ENCODE measurements at regions not wholly inside any gene's neighbourhood (a gene's known extent, or its start where the extent isn't known, plus 50 kb on each side); places are given as distances from the start of the nearest gene placed in this dataset.

DNA sequence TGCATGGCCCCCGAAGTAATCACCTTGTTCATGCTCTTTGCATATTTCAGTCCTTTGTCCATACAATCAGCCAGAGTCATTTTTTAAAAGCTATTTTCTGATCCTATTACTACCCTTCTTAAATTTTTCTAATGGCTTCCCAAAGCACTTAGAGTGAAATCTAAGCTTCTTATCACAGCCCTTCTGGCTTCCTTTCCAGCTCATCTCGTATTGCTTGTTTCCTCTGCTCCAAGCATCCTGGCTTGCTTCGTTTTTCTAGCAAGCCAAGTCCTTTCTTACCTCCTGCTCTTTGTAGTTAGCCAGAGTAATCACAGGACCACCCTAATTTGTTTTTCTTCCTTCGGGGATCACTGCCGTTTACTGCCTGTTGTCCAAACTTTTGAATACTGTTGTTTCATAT, 453.3 kb downstream of the KIF4B start:
- no peaks in the 10 kb centered on the region for H3K4me1 ChIP-seq (ENCODE audit: control insufficient read depth in 1 of 2, insufficient read depth in 2 of 2, low read length in 2 of 2)
- no peaks in the 10 kb centered on the region for H3K36me3 ChIP-seq (ENCODE audit: control insufficient read depth in 1 of 2, insufficient read depth in 2 of 2, low read length in 2 of 2)
- no peak overlapping the region for H3K27ac ChIP-seq (ENCODE audit: low read depth, low read length)
- H3K27me3 ChIP-seq (ENCODE audit: control insufficient read depth in 1 of 2, insufficient read depth in 2 of 2, low read length in 2 of 2): no peaks in the 10 kb centered on the region
- no peak overlapping the region for H3K9ac ChIP-seq (ENCODE audit: low read depth in 1 of 2, low read length in 2 of 2)
- H3K4me3 ChIP-seq (ENCODE audit: low read depth in 1 of 2, low read length in 2 of 2): no peak overlapping the region
- H3K9me3 ChIP-seq (ENCODE audit: control insufficient read depth in 1 of 2, low read length in 2 of 2): no peaks in the 10 kb centered on the region

DNA sequence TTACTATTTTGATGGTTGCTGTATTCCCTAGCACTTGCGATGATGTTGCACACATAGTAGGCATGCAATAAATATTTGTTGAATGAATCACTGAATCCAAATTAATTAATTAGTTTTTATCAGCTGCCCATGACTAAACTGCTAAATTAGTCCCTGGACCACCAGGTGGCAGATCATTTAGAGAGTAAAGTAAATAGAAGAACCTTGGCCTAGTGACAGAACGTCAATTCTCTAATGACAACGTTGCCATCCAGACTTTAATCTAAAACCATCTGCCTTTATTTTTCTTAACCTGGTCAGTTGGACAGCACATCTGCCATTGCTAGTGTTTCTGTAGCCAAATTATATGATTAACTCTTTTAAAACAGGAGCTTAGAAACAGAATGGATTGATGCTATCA, 457.5 kb downstream of the KIF4B start:
- Histone ChIP-seq H3K4me1 (ENCODE audit: control insufficient read depth in 1 of 2, insufficient read depth in 2 of 2, low read length in 2 of 2) (no peaks in the 10 kb centered on the region), H3K36me3 (ENCODE audit: control insufficient read depth in 1 of 2, insufficient read depth in 2 of 2, low read length in 2 of 2) (no peaks in the 10 kb centered on the region), H3K27me3 (ENCODE audit: control insufficient read depth in 1 of 2, insufficient read depth in 2 of 2, low read length in 2 of 2) (no peaks in the 10 kb centered on the region), H3K9ac (ENCODE audit: low read depth in 1 of 2, low read length in 2 of 2) (no peak overlapping the region), H3K4me3 (ENCODE audit: low read depth in 1 of 2, low read length in 2 of 2) (no peak overlapping the region), H3K27ac (ENCODE audit: low read depth, low read length) (no peak overlapping the region), H3K9me3 (ENCODE audit: control insufficient read depth in 1 of 2, low read length in 2 of 2) (no peaks in the 10 kb centered on the region)

DNA sequence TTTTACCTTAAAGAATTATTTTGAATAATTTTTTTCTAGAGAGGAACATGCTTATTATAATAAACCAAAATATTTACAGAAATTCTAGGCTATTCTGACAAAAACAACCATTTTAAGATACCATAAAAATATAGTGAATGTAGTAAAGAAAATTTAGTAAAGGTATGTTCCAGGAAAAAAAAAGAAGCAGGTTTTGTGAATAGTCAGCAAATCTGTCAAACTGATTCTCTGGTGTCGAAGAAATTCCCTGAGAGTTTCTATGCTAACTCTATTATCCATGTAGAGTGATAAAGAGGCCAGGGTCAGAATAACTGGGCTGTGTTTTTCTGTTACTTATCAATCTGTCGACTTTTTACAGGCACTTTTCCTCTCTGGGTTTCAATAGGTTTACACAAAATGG, 459.2 kb downstream of the KIF4B start:
- Histone ChIP-seq H3K4me3 (ENCODE audit: low read depth in 1 of 2, low read length in 2 of 2) (no peak overlapping the region), H3K9ac (ENCODE audit: low read depth in 1 of 2, low read length in 2 of 2) (no peak overlapping the region), H3K27me3 (ENCODE audit: control insufficient read depth in 1 of 2, insufficient read depth in 2 of 2, low read length in 2 of 2) (no peaks in the 10 kb centered on the region), H3K4me1 (ENCODE audit: control insufficient read depth in 1 of 2, insufficient read depth in 2 of 2, low read length in 2 of 2) (no peaks in the 10 kb centered on the region), H3K27ac (ENCODE audit: low read depth, low read length) (no peak overlapping the region), H3K36me3 (ENCODE audit: control insufficient read depth in 1 of 2, insufficient read depth in 2 of 2, low read length in 2 of 2) (no peaks in the 10 kb centered on the region), H3K9me3 (ENCODE audit: control insufficient read depth in 1 of 2, low read length in 2 of 2) (no peaks in the 10 kb centered on the region)

DNA sequence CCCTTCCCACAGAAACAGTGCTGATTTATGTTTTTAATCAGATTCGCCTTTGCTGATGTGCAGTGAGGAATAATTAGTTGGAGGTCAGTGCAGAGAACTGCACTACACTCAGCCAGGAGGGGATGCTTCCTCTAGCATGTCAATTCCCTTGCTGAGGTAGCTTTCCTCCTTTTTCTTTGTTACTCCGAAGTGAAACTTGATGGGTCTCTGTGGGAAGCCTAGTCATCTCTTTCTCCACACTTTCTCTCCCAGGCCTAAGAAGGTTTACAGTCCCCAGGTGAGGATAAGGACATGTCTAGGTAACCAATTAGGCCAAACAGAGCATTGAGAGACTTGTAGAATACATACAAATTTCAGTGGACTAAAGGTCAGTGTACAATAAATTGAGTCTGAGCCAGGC, 461.8 kb downstream of the KIF4B start:
- Histone ChIP-seq H3K36me3 (ENCODE audit: control insufficient read depth in 1 of 2, insufficient read depth in 2 of 2, low read length in 2 of 2) (no peaks in the 10 kb centered on the region), H3K9ac (ENCODE audit: low read depth in 1 of 2, low read length in 2 of 2) (no peak overlapping the region), H3K4me3 (ENCODE audit: low read depth in 1 of 2, low read length in 2 of 2) (no peak overlapping the region), H3K4me1 (ENCODE audit: control insufficient read depth in 1 of 2, insufficient read depth in 2 of 2, low read length in 2 of 2) (no peaks in the 10 kb centered on the region), H3K27ac (ENCODE audit: low read depth, low read length) (no peak overlapping the region), H3K9me3 (ENCODE audit: control insufficient read depth in 1 of 2, low read length in 2 of 2) (no peaks in the 10 kb centered on the region), H3K27me3 (ENCODE audit: control insufficient read depth in 1 of 2, insufficient read depth in 2 of 2, low read length in 2 of 2) (no peaks in the 10 kb centered on the region)

DNA sequence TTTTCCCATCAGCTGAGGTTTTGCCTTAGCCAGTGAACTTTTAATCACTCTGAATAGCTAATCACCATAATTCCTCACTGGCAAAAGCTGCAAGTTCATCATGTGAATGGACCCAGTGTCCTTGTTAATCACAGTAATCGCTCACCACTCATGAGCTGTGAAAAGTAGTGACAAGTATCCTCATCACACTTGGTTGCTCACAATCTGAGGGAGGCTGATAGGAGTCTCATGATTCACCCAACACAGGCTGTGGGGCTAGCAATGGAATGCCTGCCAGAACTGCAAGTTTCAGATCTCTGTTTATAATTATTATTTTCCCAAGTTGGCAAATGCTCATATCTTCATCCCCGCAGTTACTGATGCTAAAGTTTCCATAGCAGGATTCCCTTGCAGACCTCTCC, 467.2 kb downstream of the KIF4B start:
- H3K4me3 ChIP-seq (ENCODE audit: low read depth in 1 of 2, low read length in 2 of 2): no peak overlapping the region
- H3K9ac ChIP-seq (ENCODE audit: low read depth in 1 of 2, low read length in 2 of 2): no peak overlapping the region
- no peaks in the 10 kb centered on the region for H3K9me3 ChIP-seq (ENCODE audit: control insufficient read depth in 1 of 2, low read length in 2 of 2)
- no peaks in the 10 kb centered on the region for H3K4me1 ChIP-seq (ENCODE audit: control insufficient read depth in 1 of 2, insufficient read depth in 2 of 2, low read length in 2 of 2)
- H3K27me3 ChIP-seq (ENCODE audit: control insufficient read depth in 1 of 2, insufficient read depth in 2 of 2, low read length in 2 of 2): no peaks in the 10 kb centered on the region
- H3K27ac ChIP-seq (ENCODE audit: low read depth, low read length): no peak overlapping the region
- no peaks in the 10 kb centered on the region for H3K36me3 ChIP-seq (ENCODE audit: control insufficient read depth in 1 of 2, insufficient read depth in 2 of 2, low read length in 2 of 2)

DNA sequence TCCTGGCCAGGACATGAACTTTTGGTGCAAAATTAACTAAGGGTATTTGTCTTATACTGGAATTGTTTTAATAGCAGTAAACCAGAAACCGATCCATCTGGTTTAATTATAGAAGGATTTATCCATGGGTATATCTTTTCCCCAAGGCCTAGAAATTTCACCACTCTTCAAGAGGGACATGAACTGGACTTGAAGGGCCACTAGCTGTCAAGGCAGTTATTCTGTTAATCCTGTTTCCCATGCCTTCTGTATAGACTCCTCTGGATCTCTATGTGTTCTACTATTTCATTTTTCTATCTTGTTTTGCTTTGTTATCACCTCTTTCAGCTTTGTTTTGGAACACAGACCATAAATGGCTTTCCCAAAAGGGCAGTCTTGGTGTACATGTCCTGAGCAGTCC, 467.6 kb downstream of the KIF4B start:
- Histone ChIP-seq H3K27me3 (ENCODE audit: control insufficient read depth in 1 of 2, insufficient read depth in 2 of 2, low read length in 2 of 2) (no peaks in the 10 kb centered on the region), H3K4me1 (ENCODE audit: control insufficient read depth in 1 of 2, insufficient read depth in 2 of 2, low read length in 2 of 2) (no peaks in the 10 kb centered on the region), H3K9me3 (ENCODE audit: control insufficient read depth in 1 of 2, low read length in 2 of 2) (no peaks in the 10 kb centered on the region), H3K27ac (ENCODE audit: low read depth, low read length) (no peak overlapping the region), H3K9ac (ENCODE audit: low read depth in 1 of 2, low read length in 2 of 2) (no peak overlapping the region), H3K4me3 (ENCODE audit: low read depth in 1 of 2, low read length in 2 of 2) (no peak overlapping the region), H3K36me3 (ENCODE audit: control insufficient read depth in 1 of 2, insufficient read depth in 2 of 2, low read length in 2 of 2) (no peaks in the 10 kb centered on the region)

DNA sequence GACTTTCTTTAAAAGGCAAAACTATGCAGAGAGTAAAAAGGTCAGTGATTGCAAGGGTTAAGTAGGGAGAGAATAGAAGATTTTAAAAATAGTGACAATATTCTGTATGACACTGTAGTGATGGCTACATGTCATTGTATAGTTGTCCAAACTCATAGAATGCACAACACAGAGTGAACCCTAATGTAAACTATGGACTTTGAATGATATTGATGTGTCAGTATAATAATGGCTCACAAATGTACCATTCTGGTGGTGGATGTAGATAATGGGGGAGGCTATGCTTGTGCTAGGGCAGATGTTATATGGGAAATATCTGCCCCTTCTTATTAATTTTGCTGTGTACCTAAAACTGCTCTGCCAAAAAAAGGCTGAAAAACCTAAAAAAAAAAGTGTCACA, 468.9 kb downstream of the KIF4B start:
- Histone ChIP-seq H3K27ac (ENCODE audit: low read depth, low read length) (no peak overlapping the region), H3K9me3 (ENCODE audit: control insufficient read depth in 1 of 2, low read length in 2 of 2) (no peaks in the 10 kb centered on the region), H3K4me1 (ENCODE audit: control insufficient read depth in 1 of 2, insufficient read depth in 2 of 2, low read length in 2 of 2) (no peaks in the 10 kb centered on the region), H3K9ac (ENCODE audit: low read depth in 1 of 2, low read length in 2 of 2) (no peak overlapping the region), H3K27me3 (ENCODE audit: control insufficient read depth in 1 of 2, insufficient read depth in 2 of 2, low read length in 2 of 2) (no peaks in the 10 kb centered on the region), H3K36me3 (ENCODE audit: control insufficient read depth in 1 of 2, insufficient read depth in 2 of 2, low read length in 2 of 2) (no peaks in the 10 kb centered on the region), H3K4me3 (ENCODE audit: low read depth in 1 of 2, low read length in 2 of 2) (no peak overlapping the region)

DNA sequence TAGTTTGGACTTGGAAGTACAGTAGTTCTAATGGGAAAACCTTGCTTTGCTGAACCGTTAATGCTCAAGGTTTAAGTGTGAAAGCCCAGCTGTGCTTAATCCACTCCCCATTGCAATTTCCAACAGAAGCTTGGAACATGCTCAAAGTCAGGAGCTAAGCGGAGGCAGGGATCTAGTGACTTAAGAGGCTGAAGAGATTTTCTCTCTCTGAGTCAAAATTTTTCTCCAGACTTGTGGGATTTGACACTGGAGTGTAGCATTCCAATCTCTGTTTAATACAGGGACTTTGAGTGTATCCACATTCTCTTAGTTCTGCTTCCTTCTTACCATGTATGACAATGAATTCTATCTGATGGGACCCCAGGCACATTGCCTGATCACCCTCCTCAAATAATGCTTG, 471.8 kb downstream of the KIF4B start:
- H3K9ac ChIP-seq (ENCODE audit: low read depth in 1 of 2, low read length in 2 of 2): no peak overlapping the region
- no peak overlapping the region for H3K27ac ChIP-seq (ENCODE audit: low read depth, low read length)
- H3K27me3 ChIP-seq (ENCODE audit: control insufficient read depth in 1 of 2, insufficient read depth in 2 of 2, low read length in 2 of 2): no peaks in the 10 kb centered on the region
- H3K4me3 ChIP-seq (ENCODE audit: low read depth in 1 of 2, low read length in 2 of 2): no peak overlapping the region
- no peaks in the 10 kb centered on the region for H3K9me3 ChIP-seq (ENCODE audit: control insufficient read depth in 1 of 2, low read length in 2 of 2)
- no peaks in the 10 kb centered on the region for H3K36me3 ChIP-seq (ENCODE audit: control insufficient read depth in 1 of 2, insufficient read depth in 2 of 2, low read length in 2 of 2)
- no peaks in the 10 kb centered on the region for H3K4me1 ChIP-seq (ENCODE audit: control insufficient read depth in 1 of 2, insufficient read depth in 2 of 2, low read length in 2 of 2)

DNA sequence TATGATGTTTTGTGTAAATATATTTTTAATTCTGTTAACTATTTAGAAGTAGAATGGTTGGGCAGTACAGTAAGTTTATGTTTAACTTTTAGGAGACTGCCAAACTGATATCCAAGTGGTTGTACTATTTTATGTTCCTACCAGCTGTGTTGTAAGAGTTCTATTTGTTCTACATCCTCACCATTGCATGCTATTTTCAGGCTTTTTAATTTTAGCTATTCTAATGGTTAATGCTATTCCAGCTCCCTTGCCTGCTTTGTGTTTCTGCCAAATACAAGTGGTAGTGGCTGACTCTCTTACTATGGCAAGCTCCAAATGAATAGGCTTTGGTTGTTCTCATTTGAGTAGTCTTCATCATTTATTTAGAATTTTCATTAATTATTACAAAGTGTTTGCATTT, 476.4 kb downstream of the KIF4B start:
- Histone ChIP-seq H3K27ac (ENCODE audit: low read depth, low read length) (no peak overlapping the region), H3K27me3 (ENCODE audit: control insufficient read depth in 1 of 2, insufficient read depth in 2 of 2, low read length in 2 of 2) (no peaks in the 10 kb centered on the region), H3K9me3 (ENCODE audit: control insufficient read depth in 1 of 2, low read length in 2 of 2) (no peaks in the 10 kb centered on the region), H3K4me1 (ENCODE audit: control insufficient read depth in 1 of 2, insufficient read depth in 2 of 2, low read length in 2 of 2) (no peaks in the 10 kb centered on the region), H3K4me3 (ENCODE audit: low read depth in 1 of 2, low read length in 2 of 2) (no peak overlapping the region), H3K9ac (ENCODE audit: low read depth in 1 of 2, low read length in 2 of 2) (no peak overlapping the region), H3K36me3 (ENCODE audit: control insufficient read depth in 1 of 2, insufficient read depth in 2 of 2, low read length in 2 of 2) (no peaks in the 10 kb centered on the region)

DNA sequence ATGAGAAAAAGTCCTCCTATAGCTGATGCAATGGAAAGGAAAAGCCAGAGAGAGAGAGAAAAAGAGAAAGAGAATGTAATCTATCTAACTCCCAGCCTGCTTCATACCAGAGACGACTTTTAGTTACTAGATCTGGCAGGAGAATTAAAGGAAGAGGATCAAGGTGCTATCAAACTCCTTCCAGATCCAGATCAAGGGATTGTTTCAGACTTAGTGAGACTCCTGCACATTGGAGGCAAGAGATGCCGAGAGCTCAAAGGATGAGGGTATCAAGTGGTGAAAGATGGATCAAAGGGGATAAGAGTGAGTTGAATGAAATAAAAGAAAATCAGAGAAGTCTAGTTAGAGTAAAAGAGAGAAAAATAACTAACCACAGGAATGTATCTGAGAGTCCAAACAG, 478.6 kb downstream of the KIF4B start:
- Histone ChIP-seq H3K4me1 (ENCODE audit: control insufficient read depth in 1 of 2, insufficient read depth in 2 of 2, low read length in 2 of 2) (no peaks in the 10 kb centered on the region), H3K36me3 (ENCODE audit: control insufficient read depth in 1 of 2, insufficient read depth in 2 of 2, low read length in 2 of 2) (no peaks in the 10 kb centered on the region), H3K27me3 (ENCODE audit: control insufficient read depth in 1 of 2, insufficient read depth in 2 of 2, low read length in 2 of 2) (no peaks in the 10 kb centered on the region), H3K27ac (ENCODE audit: low read depth, low read length) (no peak overlapping the region), H3K9ac (ENCODE audit: low read depth in 1 of 2, low read length in 2 of 2) (no peak overlapping the region), H3K9me3 (ENCODE audit: control insufficient read depth in 1 of 2, low read length in 2 of 2) (no peaks in the 10 kb centered on the region), H3K4me3 (ENCODE audit: low read depth in 1 of 2, low read length in 2 of 2) (no peak overlapping the region)

DNA sequence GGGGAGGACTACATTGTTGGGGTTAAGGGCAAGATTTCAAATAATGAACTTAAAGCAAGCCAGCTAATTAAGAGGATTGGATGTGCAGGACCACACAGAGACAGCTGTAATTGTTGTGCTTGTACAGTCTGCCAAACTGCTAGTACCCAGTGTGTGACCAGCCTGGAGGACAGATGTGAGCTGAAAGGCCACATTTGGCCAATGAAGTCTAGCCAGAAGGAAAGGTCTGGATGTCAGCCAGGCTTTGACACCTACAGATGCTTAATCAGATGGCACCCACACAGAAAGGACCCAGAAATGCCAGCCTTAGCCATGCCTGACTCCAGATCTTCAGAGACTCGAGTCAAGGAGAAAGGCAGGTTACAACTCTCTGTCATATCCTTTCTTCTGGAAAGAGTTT, 491.1 kb downstream of the KIF4B start:
- no peak overlapping the region for H3K9ac ChIP-seq (ENCODE audit: low read depth in 1 of 2, low read length in 2 of 2)
- H3K4me3 ChIP-seq (ENCODE audit: low read depth in 1 of 2, low read length in 2 of 2): no peak overlapping the region
- H3K9me3 ChIP-seq (ENCODE audit: control insufficient read depth in 1 of 2, low read length in 2 of 2): no peaks in the 10 kb centered on the region
- H3K27ac ChIP-seq (ENCODE audit: low read depth, low read length): no peak overlapping the region
- H3K27me3 ChIP-seq (ENCODE audit: control insufficient read depth in 1 of 2, insufficient read depth in 2 of 2, low read length in 2 of 2): no peaks in the 10 kb centered on the region
- no peaks in the 10 kb centered on the region for H3K36me3 ChIP-seq (ENCODE audit: control insufficient read depth in 1 of 2, insufficient read depth in 2 of 2, low read length in 2 of 2)
- no peaks in the 10 kb centered on the region for H3K4me1 ChIP-seq (ENCODE audit: control insufficient read depth in 1 of 2, insufficient read depth in 2 of 2, low read length in 2 of 2)
